HG03442 (cell line): ENCODE measurements at regions not wholly inside any gene's neighbourhood (a gene's known extent, or its start where the extent isn't known, plus 50 kb on each side); places are given as distances from the start of the nearest gene placed in this dataset.
"Not testable (repeated sequence)": the region's sequence is repeated elsewhere in the genome, so short reads cannot be mapped to it uniquely, and the experiment has no call there.

Experiments
- ATAC-seq: cut with Tn5 transposase; IDR thresholded peaks from one replicate; pipeline ENCODE4 v1.9.1; 2021; ENCODE audit warnings: mild to moderate bottlenecking, moderate library complexity; ENCODE audit not compliant: unreplicated experiment

- ATAC-seq = not testable (repeated sequence)
Observed at GRCh38 chr5:98030273-98030672, 743.2 kb upstream of the RGMB start.

DNA sequence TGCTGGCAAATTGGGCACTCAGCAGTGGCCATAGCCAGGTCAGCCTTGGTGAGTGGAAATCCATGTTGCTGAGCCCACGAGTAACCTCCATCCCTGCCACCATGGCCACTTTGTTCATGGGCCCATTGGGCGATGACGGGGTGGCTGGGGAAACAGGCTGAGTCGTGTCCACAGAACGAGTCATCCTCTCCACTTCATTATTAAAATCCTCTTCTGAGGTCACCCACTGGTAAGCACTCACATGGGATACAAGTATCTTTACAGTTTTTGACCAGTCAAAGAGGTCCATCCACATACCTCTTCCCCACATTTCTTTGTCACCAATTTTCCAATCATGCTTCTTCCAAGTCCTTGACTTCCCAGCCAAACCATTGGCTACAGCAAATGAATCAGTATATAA is 742.4 kb upstream of the RGMB start:
- ATAC-seq = not testable (repeated sequence)

GRCh38 chr5:98031496-98031895 is 742.0 kb upstream of the RGMB start:
- ATAC-seq = no peak

DNA sequence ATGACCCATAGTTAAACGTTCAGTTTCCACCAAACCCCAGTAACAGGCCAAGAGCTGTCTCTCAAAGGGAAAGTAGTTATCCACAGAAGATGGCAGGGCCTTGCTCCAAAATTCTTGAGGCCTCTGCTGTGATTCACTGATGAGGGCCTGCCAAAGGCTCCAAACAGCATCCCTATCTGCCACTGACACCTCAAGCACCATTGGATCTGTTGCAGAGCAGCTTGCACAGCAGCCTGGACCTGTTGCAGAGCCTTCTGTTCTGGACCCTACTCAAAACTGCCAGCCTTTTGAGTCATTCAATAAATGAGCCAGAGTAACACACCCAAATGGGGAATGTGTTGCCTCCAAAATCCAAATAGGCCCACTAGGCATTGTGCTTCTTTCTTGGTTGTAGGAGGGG is 741.5 kb upstream of the RGMB start:
- no peak for ATAC-seq

GRCh38 chr5:98041661-98042060 is 731.8 kb upstream of the RGMB start:
- ATAC-seq = no peak

DNA sequence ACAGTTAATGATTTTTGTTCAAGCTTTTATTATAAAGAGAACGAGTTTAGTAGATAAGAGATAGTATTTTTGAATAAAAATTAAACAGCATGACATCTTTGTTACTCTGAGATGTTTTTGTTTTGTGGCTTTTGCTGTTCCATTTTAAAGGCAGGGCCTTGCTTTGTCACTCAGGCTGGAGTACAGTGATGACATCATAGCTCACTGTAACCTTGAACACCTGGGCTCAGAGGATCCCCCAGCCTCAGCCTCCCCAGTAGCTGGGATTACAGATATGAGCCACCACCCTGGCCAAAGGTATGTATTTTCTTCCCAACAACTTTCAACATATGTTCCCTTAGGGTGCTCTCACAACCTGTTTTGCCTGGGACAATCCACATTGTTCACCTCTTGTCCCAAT is 730.9 kb upstream of the RGMB start:
- ATAC-seq = no peak

DNA sequence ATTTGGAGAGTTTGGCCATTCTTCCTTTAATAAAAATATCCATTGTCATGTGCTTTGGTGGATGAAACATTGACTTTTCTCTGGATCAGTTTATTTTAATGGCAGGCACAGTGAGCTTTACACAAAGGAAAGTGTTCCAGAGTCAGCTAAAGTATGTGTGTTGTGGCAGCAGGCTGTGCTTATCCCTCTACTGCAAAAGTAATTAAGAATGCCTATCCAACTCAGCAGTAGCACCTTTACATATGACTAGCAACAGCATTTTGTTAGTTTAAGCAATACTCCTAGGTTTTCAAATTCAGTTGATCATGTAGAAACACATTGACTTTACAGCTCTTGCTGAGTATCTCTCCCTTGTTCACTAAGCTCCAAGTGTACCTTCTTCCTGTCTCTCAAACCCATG is 730.5 kb upstream of the RGMB start:
- no peak for ATAC-seq

- no peak for ATAC-seq
Observed at GRCh38 chr5:98050583-98050982, 722.9 kb upstream of the RGMB start.

DNA sequence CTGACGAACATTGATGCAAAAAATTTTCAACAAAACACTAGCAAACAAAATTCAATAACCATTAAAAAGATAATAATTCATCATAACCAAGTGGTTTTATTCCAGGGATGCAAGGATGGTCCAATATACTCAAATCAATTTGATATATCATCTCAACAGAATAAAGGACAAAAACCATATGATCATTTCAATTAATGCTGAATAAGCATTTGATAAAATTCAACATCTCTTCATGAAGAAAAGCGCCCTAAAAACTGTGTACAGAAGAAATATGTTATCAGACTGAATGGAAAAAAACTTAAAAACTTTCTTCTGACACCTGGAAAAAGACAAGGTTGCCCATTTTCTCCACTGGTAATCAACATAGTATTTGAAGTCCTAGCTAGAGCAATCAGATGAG is 720.3 kb upstream of the RGMB start:
- ATAC-seq = no peak

GRCh38 chr5:98060148-98060547 is 713.3 kb upstream of the RGMB start:
- no peak for ATAC-seq

- ATAC-seq = no peak
Observed at GRCh38 chr5:98064118-98064685, 709.3 kb upstream of the RGMB start.

- ATAC-seq = no peak
Observed at GRCh38 chr5:98065261-98065909, 708.1 kb upstream of the RGMB start.

DNA sequence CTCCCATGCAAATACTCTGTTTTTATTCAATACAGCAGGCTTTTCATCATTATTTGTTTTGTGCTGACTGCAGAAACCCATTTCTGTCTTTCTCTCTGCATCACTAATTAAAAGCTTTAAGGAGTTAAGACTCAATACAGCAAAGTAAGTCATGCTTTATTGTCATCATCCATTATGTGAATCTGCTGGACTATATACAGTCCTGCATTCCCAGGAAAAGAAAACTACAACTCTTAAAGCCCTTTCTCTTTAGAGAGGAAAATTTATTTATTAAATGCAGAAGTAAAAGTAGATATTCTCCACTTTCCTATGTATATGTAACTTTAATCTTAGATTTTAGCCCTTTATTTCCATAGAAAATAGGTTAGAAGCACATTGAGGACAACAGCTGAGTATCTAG is 706.6 kb upstream of the RGMB start:
- ATAC-seq = no peak

GRCh38 chr5:98069876-98070512 is 703.5 kb upstream of the RGMB start:
- peak; percentile 90 for ATAC-seq

GRCh38 chr5:98072921-98073320 is 700.5 kb upstream of the RGMB start:
- ATAC-seq = no peak

GRCh38 chr5:98076501-98076900 is 697.0 kb upstream of the RGMB start:
- ATAC-seq = no peak

DNA sequence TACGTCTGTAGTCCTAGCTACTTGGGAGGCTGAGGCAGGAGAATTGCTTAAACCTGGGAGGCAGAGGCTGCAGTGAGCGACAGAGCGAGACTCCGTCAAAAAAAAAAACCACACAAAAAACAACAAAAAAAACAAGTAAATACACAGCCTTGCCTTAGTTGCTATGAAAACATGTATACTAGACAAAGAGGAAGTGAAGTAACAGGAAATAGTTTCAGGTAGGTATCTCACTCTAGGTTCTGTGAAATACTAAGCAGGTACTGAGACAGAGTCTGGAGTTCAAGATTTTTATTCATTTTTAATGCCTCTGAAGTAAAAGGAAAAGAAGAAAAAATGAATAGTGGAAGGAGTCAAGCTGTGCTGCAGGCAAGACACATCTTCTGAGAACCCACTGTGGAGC is 687.9 kb upstream of the RGMB start:
- no peak for ATAC-seq

DNA sequence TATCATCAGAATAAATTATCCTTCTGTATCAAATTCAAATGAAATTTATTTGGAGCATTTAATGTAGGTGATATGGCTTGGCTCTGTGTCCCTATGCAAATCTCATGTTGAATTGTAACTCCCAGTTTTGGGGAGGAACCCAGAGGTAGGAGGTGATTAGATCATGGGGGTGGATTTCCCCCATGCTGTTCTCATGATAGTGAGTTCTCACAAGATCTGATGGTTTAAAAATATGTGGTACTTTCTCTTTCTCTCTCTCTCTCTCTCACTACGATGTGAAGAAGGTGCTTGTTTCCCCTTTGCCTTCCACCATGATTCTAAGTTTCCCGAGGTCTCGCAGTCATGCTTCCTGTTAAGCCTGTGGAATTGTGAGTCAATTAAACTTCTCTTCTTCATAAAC is 678.4 kb upstream of the RGMB start:
- peak; percentile 52 for ATAC-seq

- ATAC-seq = no peak
Observed at GRCh38 chr5:98096155-98096554, 677.3 kb upstream of the RGMB start.

DNA sequence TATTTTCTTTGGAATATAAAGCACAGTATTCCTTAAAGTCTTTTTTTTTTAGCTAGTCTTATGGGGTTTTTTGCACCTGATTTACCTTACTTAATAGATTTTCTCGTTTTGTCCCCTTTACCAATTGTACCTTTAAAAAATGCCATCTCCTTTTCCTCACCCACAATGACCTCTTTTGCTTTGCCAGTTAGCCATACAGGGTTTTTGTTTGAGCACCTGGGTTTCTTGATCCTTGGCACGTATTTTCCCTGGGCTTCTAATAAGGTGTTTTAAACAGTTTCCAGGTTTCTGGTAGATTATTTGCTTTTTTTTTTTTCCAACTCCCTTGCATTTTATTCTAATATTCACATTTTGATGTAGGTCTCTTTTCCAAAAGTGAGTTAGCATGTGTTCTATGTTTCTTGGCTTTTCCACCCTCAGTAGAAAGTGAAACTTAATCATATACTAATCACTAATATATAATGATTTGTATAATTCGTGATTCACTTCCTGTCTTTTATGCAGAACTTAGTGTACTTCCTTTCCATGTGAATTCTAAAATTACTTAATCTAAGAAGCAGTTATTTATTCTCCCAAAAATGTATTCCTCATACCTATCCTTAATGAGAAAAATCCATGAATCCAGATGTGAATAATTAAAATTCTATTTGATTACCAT is 673.9 kb upstream of the RGMB start:
- no peak for ATAC-seq

- ATAC-seq = no peak
Observed at GRCh38 chr5:98101131-98101530, 672.3 kb upstream of the RGMB start.

- ATAC-seq = no peak
Observed at GRCh38 chr5:98102936-98103335, 670.5 kb upstream of the RGMB start.
